ENCODE measurements at regions not wholly inside any gene's neighbourhood (a gene's known extent, or its start where the extent isn't known, plus 50 kb on each side); places are given as distances from the start of the nearest gene placed in this dataset.
"Not testable (repeated sequence)": the region's sequence is repeated elsewhere in the genome, so short reads cannot be mapped to it uniquely, and the experiment has no call there.

GRCh38 chrX:37516512-37516911 lies 54.9 kb upstream of the LANCL3 start:
- not testable (repeated sequence) for TF ChIP-seq CTCF (IDR thresholded peaks at IDR 0.05; ENCODE audit: borderline replicate concordance, extremely low read depth, low read length, poor library complexity, severe bottlenecking); EZH2 (IDR thresholded peaks at IDR 0.05; ENCODE audit: borderline replicate concordance, low read depth, low read length, severe bottlenecking)

Data from DND-41 (cell line).